SK-N-SH treated with all-trans-retinoic acid at 6 μM for 48 hours (cell line): ENCODE measurements at regions not wholly inside any gene's neighbourhood (a gene's known extent, or its start where the extent isn't known, plus 50 kb on each side); places are given as distances from the start of the nearest gene placed in this dataset.

Source experiments
- ATAC-seq: fragments of 200-7000 bp; cut with Tn5 transposase; 3 replicates; pipeline ENCODE4 v1.9.1; 2020; ENCODE audit warnings: mild to moderate bottlenecking, moderate library complexity
- ARNTL ChIP-seq: fragments of 450-650 bp; formaldehyde crosslinking; IDR thresholded peaks from 2 replicates; pipeline ENCODE4 v1.5.0; 2020; ENCODE audit warnings: low read depth, mild to moderate bottlenecking, moderate library complexity, borderline replicate concordance
- BACH2 ChIP-seq: fragments of 250-450 bp; sonication (Bioruptor Pico); IDR thresholded peaks from 2 replicates; pipeline ENCODE4 v1.9.0; 2021; ENCODE audit warnings: mild to moderate bottlenecking, borderline replicate concordance
- CSDC2 ChIP-seq: fragments of 250-450 bp; sonication (Bioruptor Pico); IDR thresholded peaks from 2 replicates; pipeline ENCODE4 v1.5.0; 2020; ENCODE audit warnings: mild to moderate bottlenecking, moderate library complexity
- ESRRG ChIP-seq: fragments of 250-450 bp; sonication (Bioruptor Pico); IDR thresholded peaks from 2 replicates; pipeline ENCODE4 v1.6.1; 2021; ENCODE audit warnings: mild to moderate bottlenecking
- GLIS3 ChIP-seq: fragments of 250-450 bp; sonication (Bioruptor Pico); IDR thresholded peaks from 2 replicates; pipeline ENCODE4 v1.5.0; 2020; ENCODE audit warnings: mild to moderate bottlenecking, moderate library complexity
- ISL1 ChIP-seq: fragments of 250-450 bp; sonication (Bioruptor Pico); IDR thresholded peaks from 2 replicates; pipeline ENCODE4 v2.1.2; 2022; ENCODE audit warnings: mild to moderate bottlenecking, moderate library complexity
- OSR1 ChIP-seq: fragments of 250-450 bp; sonication (Bioruptor Pico); IDR thresholded peaks from 2 replicates; pipeline ENCODE4 v1.8.0; 2022; ENCODE audit warnings: moderate library complexity, mild to moderate bottlenecking, inconsistent platforms
- PPARA ChIP-seq: fragments of 250-450 bp; sonication (Bioruptor Pico); IDR thresholded peaks from 2 replicates; pipeline ENCODE4 v1.5.0; 2020; ENCODE audit warnings: mild to moderate bottlenecking, borderline replicate concordance
- SNAI2 ChIP-seq: fragments of 250-450 bp; sonication (Bioruptor Pico); IDR thresholded peaks from 2 replicates; pipeline ENCODE4 v1.5.0; 2020; ENCODE audit warnings: mild to moderate bottlenecking, moderate library complexity
- TOX ChIP-seq: fragments of 250-450 bp; sonication (Bioruptor Pico); IDR thresholded peaks from 2 replicates; pipeline ENCODE4 v1.8.0; 2021; ENCODE audit warnings: mild to moderate bottlenecking, moderate library complexity, borderline replicate concordance
- ZC3H10 ChIP-seq: fragments of 250-450 bp; sonication (Bioruptor Pico); IDR thresholded peaks from 2 replicates; pipeline ENCODE4 v1.5.1; 2021; ENCODE audit warnings: mild to moderate bottlenecking, moderate library complexity
- ZFP3 ChIP-seq: fragments of 250-450 bp; sonication (Bioruptor Pico); IDR thresholded peaks from 2 replicates; pipeline ENCODE4 v1.5.0; 2020; ENCODE audit warnings: mild to moderate bottlenecking, moderate library complexity
- ZFP30 ChIP-seq: fragments of 450-650 bp; formaldehyde crosslinking; IDR thresholded peaks from 2 replicates; pipeline ENCODE4 v1.5.0; 2022; ENCODE audit warnings: mild to moderate bottlenecking, moderate library complexity
- ZNF70 ChIP-seq: fragments of 450-650 bp; formaldehyde crosslinking; IDR thresholded peaks from 2 replicates; pipeline ENCODE4 v1.5.0; 2020; ENCODE audit warnings: mild to moderate bottlenecking, moderate library complexity
- ZNF8 ChIP-seq: fragments of 450-650 bp; formaldehyde crosslinking; IDR thresholded peaks from 2 replicates; pipeline ENCODE4 v1.5.0; 2020; ENCODE audit warnings: mild to moderate bottlenecking, moderate library complexity
- TF ChIP-seq, protein P1 (sequence below): fragments of 250-450 bp; sonication (Bioruptor Pico); IDR thresholded peaks from 2 replicates; pipeline ENCODE4 v1.5.1; 2020; ENCODE audit warnings: low read depth, mild to moderate bottlenecking, moderate library complexity
- TF ChIP-seq, protein P2 (sequence below): fragments of 250-450 bp; sonication (Bioruptor Pico); IDR thresholded peaks from 2 replicates; pipeline ENCODE4 v1.8.0; 2021; ENCODE audit warnings: low read depth, mild to moderate bottlenecking, moderate library complexity, borderline replicate concordance
- TF ChIP-seq, protein P3 (sequence below): fragments of 250-450 bp; sonication (Bioruptor Pico); IDR thresholded peaks from 2 replicates; pipeline ENCODE4 v1.5.0; 2020; ENCODE audit warnings: mild to moderate bottlenecking, moderate library complexity
- TF ChIP-seq, protein P4 (sequence below): fragments of 250-450 bp; sonication (Bioruptor Pico); IDR thresholded peaks from 2 replicates; pipeline ENCODE4 v1.5.1; 2021; ENCODE audit warnings: mild to moderate bottlenecking, moderate library complexity
- TF ChIP-seq, protein P5 (sequence below): fragments of 250-450 bp; sonication (Bioruptor Pico); IDR thresholded peaks from 2 replicates; pipeline ENCODE4 v1.8.0; 2020; ENCODE audit warnings: mild to moderate bottlenecking, moderate library complexity, borderline replicate concordance

DNA sequence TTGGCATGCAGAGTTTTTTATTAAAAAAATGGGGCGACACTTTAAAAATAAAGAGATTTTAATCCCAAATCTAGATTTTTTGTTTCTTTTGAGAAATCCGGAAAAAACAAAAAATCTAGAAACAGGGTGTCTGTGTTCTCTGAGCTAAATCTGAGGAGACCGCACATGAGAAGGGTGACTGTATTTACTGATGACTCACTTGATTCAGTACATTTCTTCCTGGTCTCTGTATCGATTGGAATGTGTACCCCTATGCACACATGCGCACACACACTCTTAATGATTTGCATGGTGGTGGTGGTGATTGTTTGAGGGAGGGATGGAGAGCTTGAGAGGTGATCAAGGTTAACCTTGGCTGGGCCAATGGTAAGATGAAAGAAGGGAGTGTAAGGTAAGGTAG, 443.1 kb upstream of the THRB start:
- no peak for ATAC-seq
- TF ChIP-seq, protein P1, sequence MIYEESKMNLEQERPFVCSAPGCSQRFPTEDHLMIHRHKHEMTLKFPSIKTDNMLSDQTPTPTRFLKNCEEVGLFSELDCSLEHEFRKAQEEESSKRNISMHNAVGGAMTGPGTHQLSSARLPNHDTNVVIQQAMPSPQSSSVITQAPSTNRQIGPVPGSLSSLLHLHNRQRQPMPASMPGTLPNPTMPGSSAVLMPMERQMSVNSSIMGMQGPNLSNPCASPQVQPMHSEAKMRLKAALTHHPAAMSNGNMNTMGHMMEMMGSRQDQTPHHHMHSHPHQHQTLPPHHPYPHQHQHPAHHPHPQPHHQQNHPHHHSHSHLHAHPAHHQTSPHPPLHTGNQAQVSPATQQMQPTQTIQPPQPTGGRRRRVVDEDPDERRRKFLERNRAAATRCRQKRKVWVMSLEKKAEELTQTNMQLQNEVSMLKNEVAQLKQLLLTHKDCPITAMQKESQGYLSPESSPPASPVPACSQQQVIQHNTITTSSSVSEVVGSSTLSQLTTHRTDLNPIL (CRISPR knock-in tag) = no peak
- no peak for TF ChIP-seq ZNF70 (CRISPR knock-in tag)
- TF ChIP-seq, protein P2, sequence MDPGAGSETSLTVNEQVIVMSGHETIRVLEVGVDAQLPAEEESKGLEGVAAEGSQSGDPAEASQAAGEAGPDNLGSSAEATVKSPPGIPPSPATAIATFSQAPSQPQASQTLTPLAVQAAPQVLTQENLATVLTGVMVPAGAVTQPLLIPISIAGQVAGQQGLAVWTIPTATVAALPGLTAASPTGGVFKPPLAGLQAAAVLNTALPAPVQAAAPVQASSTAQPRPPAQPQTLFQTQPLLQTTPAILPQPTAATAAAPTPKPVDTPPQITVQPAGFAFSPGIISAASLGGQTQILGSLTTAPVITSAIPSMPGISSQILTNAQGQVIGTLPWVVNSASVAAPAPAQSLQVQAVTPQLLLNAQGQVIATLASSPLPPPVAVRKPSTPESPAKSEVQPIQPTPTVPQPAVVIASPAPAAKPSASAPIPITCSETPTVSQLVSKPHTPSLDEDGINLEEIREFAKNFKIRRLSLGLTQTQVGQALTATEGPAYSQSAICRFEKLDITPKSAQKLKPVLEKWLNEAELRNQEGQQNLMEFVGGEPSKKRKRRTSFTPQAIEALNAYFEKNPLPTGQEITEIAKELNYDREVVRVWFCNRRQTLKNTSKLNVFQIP (CRISPR knock-in tag) = no peak
- no peak for TF ChIP-seq PPARA (CRISPR knock-in tag)

DNA sequence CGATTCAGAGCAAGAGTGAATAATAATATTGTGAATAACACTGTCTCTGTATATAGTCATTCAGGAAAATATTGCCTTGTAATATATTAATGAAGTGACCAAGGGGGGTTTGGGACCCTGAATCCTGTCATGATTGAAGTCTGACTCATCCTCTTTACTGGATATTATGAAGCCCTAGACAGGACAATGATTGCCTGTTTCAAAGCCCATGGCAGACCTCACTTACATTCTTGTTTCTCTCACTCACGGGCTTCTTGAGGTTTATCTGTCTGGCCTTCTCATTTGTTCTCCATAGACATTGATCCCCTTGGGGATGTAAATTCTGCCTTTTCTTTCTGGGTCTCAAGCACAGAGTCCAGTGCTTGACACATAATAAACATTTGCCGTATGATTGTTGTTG, 449.3 kb upstream of the THRB start:
- ATAC-seq = no peak
- TF ChIP-seq CSDC2 (CRISPR knock-in tag) (no peak), ISL1 (CRISPR knock-in tag) (no peak)

DNA sequence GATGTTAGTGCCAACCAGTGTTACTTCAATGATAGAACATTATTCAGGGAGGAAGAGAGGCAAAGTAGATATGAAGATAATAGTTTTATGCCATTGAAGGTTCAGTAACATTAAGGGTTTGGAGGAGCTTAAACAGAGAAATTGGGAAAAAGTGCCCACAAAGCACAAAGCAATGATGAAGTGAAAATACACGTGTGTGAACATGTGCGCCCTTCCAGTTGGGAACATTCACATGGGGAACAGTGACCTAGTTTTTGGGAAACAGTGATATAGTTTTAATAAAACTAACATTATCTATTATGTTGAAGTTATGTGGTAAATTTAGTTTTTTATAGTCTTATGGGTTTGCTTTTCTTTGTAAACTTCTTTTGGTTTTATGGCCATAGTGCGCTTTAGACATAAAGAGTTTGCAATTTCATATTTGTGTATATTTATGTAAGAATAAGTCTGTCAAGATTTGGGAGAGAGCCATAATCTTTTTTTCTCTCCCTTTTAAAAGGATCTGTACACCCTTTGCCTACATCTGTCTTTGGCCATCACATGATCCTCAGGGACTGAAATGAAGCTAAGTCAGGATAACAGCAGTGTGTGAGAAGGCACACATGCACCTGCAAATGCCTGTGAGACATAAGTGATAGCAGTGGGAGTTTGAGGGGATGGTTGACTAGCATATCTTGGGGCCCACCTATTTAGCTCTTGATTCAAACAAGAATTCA, 450.3 kb upstream of the THRB start:
- TF ChIP-seq ZC3H10 (CRISPR knock-in tag) (no peak), TOX (CRISPR knock-in tag) (no peak), CSDC2 (CRISPR knock-in tag) (no peak), ZFP30 (CRISPR knock-in tag) (no peak), ESRRG (CRISPR knock-in tag) (no peak)
- TF ChIP-seq, protein P3, sequence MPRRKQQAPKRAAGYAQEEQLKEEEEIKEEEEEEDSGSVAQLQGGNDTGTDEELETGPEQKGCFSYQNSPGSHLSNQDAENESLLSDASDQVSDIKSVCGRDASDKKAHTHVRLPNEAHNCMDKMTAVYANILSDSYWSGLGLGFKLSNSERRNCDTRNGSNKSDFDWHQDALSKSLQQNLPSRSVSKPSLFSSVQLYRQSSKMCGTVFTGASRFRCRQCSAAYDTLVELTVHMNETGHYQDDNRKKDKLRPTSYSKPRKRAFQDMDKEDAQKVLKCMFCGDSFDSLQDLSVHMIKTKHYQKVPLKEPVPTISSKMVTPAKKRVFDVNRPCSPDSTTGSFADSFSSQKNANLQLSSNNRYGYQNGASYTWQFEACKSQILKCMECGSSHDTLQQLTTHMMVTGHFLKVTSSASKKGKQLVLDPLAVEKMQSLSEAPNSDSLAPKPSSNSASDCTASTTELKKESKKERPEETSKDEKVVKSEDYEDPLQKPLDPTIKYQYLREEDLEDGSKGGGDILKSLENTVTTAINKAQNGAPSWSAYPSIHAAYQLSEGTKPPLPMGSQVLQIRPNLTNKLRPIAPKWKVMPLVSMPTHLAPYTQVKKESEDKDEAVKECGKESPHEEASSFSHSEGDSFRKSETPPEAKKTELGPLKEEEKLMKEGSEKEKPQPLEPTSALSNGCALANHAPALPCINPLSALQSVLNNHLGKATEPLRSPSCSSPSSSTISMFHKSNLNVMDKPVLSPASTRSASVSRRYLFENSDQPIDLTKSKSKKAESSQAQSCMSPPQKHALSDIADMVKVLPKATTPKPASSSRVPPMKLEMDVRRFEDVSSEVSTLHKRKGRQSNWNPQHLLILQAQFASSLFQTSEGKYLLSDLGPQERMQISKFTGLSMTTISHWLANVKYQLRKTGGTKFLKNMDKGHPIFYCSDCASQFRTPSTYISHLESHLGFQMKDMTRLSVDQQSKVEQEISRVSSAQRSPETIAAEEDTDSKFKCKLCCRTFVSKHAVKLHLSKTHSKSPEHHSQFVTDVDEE (CRISPR knock-in tag) = no peak
- no peak for ATAC-seq

DNA sequence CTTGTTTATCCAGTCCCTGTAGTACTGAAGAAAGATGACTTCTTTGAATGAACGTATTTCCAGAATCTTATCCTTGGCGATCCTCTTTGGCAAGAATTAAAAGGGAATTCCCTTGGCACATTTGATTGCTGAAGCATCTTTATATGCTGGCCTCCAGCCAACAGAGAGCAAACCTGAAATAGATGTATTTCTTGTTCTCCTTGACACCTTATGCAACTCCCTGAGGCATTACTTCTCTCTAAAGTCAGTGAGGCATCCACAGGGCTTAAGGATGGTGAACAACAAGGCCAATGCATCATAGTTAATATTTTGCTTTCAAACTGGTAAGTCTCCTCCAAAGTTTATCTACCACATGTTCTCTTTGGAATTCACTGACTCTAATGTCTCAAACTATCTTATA, 450.9 kb upstream of the THRB start:
- TF ChIP-seq GLIS3 (no peak), ZFP30 (CRISPR knock-in tag) (no peak), ZFP3 (CRISPR knock-in tag) (no peak), ARNTL (CRISPR knock-in tag) (no peak)
- TF ChIP-seq, protein P4, sequence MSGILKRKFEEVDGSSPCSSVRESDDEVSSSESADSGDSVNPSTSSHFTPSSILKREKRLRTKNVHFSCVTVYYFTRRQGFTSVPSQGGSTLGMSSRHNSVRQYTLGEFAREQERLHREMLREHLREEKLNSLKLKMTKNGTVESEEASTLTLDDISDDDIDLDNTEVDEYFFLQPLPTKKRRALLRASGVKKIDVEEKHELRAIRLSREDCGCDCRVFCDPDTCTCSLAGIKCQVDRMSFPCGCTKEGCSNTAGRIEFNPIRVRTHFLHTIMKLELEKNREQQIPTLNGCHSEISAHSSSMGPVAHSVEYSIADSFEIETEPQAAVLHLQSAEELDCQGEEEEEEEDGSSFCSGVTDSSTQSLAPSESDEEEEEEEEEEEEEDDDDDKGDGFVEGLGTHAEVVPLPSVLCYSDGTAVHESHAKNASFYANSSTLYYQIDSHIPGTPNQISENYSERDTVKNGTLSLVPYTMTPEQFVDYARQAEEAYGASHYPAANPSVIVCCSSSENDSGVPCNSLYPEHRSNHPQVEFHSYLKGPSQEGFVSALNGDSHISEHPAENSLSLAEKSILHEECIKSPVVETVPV (CRISPR knock-in tag) = no peak
- TF ChIP-seq, protein P1 (CRISPR knock-in tag) = no peak
- ATAC-seq = no peak

DNA sequence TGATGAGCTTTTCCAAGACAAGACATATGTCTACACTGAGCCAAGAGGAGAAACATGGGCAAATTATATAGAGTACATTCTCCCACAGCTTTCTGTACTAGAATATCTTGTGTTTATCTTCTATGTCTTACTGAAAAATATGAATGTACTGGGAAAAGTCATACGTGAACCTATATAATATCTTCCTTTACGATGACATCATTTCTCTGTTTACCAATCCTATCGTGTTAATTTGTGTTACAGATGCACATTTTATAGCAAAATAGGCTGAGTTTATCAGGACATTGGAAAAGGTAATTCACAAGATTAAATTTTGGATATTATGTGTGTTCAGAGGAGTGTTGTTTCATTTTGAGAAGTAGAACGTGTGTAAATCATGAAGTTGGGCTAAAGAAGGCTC, 452.5 kb upstream of the THRB start:
- ATAC-seq = no peak
- no peak for TF ChIP-seq ZNF8 (CRISPR knock-in tag)
- no peak for TF ChIP-seq SNAI2 (CRISPR knock-in tag)
- no peak for TF ChIP-seq ZC3H10 (CRISPR knock-in tag)
- TF ChIP-seq ZNF70 (CRISPR knock-in tag) = no peak
- no peak for TF ChIP-seq ISL1 (CRISPR knock-in tag)
- no peak for TF ChIP-seq ZFP30 (CRISPR knock-in tag)
- TF ChIP-seq, protein P3 (CRISPR knock-in tag) = no peak
- TF ChIP-seq BACH2 (CRISPR knock-in tag) = no peak
- TF ChIP-seq OSR1 (CRISPR knock-in tag) = no peak
- TF ChIP-seq, protein P5, sequence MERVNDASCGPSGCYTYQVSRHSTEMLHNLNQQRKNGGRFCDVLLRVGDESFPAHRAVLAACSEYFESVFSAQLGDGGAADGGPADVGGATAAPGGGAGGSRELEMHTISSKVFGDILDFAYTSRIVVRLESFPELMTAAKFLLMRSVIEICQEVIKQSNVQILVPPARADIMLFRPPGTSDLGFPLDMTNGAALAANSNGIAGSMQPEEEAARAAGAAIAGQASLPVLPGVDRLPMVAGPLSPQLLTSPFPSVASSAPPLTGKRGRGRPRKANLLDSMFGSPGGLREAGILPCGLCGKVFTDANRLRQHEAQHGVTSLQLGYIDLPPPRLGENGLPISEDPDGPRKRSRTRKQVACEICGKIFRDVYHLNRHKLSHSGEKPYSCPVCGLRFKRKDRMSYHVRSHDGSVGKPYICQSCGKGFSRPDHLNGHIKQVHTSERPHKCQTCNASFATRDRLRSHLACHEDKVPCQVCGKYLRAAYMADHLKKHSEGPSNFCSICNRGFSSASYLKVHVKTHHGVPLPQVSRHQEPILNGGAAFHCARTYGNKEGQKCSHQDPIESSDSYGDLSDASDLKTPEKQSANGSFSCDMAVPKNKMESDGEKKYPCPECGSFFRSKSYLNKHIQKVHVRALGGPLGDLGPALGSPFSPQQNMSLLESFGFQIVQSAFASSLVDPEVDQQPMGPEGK (CRISPR knock-in tag) = no peak
